K562 (cell line): ENCODE measurements at regions not wholly inside any gene's neighbourhood (a gene's known extent, or its start where the extent isn't known, plus 50 kb on each side); places are given as distances from the start of the nearest gene placed in this dataset.

ENCODE experiments used
- ATAC-seq: fragments of 200-7000 bp; cut with Tn5 transposase; 3 replicates; pipeline ENCODE4 v1.9.1; 2020; ENCODE audit warnings: moderate library complexity
- BruUV-seq: library from RNA; stranded (reverse); fragments of 400-500 nt; replicated peaks from 2 replicates; lab custom pipeline; 2021; lab: Mats Ljungman, UMichigan
- CTCF ChIA-PET: fragments of 300-600 bp; formaldehyde crosslinking; extraction: SDS; loops from one replicate; lab custom pipeline; 2021; ENCODE audit warnings: low intra/inter-chr PET ratio; lab: Yijun Ruan, JAX
- POLR2A ChIA-PET: fragments of 300-600, 350-650 bp; sonication (Branson Sonifier 250); formaldehyde crosslinking; extraction: SDS; loops from one replicate; lab custom pipeline; 2021; ENCODE audit warnings: antibody characterized with exemption, inconsistent platforms; lab: Yijun Ruan, JAX
- DNase-seq, 4 experiments: peaks; one replicate each; pipeline versions ENCODE4 v3.0.0 to v3.0.0-alpha.2; 2011 to 2018; ENCODE audit warnings: low spot score in 3 of 4, mixed read lengths in 3 of 4; ENCODE audit errors: extremely low read depth in 1 of 4
- FAIRE-seq: peaks from 2 replicates; lab custom pipeline; 2011; peaks lifted over from hg19 to GRCh38; lab: Jason Lieb, UNC
- H2AFZ ChIP-seq: 2 replicates; pipeline ENCODE4 v1.6.0; 2011; ENCODE audit warnings: low read depth, low read length, control low read depth, inconsistent platforms
- H3K27ac ChIP-seq: fragments of 200-600 bp; 3 replicates; pipeline ENCODE4 v1.8.0; 2011; ENCODE audit warnings: low read depth, mild to moderate bottlenecking, control low read depth, inconsistent platforms, low read length, moderate library complexity, mixed read lengths; ENCODE audit errors: extremely low read depth
- H3K27me3 ChIP-seq, 2 experiments: fragments of 300-600 bp in 1 of 2; 2 replicates in 1 of 2; 3 replicates in 1 of 2; pipeline versions ENCODE4 v1.6.0 to v1.8.0; 2011; ENCODE audit warnings: inconsistent platforms in 2 of 2, low read length in 2 of 2, mild to moderate bottlenecking in 1 of 2, mixed read lengths in 1 of 2, moderate library complexity in 1 of 2; ENCODE audit not compliant: control insufficient read depth in 2 of 2, insufficient read depth in 2 of 2
- H3K36me3 ChIP-seq: fragments of 300-600 bp; 3 replicates; pipeline ENCODE4 v1.8.0; 2011; ENCODE audit warnings: mild to moderate bottlenecking, low read length, inconsistent platforms; ENCODE audit not compliant: control insufficient read depth, insufficient read depth
- H3K4me1 ChIP-seq, 2 experiments: fragments of 200-600 bp in 1 of 2; replicated peaks in 1 of 2; 2 replicates in 1 of 2; 3 replicates in 1 of 2; pipeline versions ENCODE4 v1.5.1 to v1.8.0; 2011; ENCODE audit warnings: inconsistent platforms in 2 of 2, low read length in 2 of 2, mild to moderate bottlenecking in 1 of 2, mixed read lengths in 1 of 2, moderate library complexity in 1 of 2; ENCODE audit not compliant: control insufficient read depth in 2 of 2, insufficient read depth in 2 of 2
- H3K4me2 ChIP-seq: 2 replicates; pipeline ENCODE4 v1.6.1; 2011; ENCODE audit warnings: low read length, control low read depth, inconsistent platforms, mixed read lengths; ENCODE audit not compliant: insufficient read depth
- H3K4me3 ChIP-seq: fragments of 200-600 bp; sonication (generic), shearing (Covaris generic); 2 replicates; pipeline ENCODE4 v1.5.1; 2016; ENCODE audit warnings: control low read depth, inconsistent platforms
- H3K79me2 ChIP-seq: fragments of 200-600 bp; 3 replicates; pipeline ENCODE4 v1.8.0; 2011; ENCODE audit warnings: low read length, inconsistent platforms; ENCODE audit not compliant: control insufficient read depth, insufficient read depth
- H3K9ac ChIP-seq, 2 experiments: 2 replicates each; pipeline versions ENCODE4 v1.6.0 to v1.6.1; 2011; ENCODE audit warnings: low read depth in 2 of 2, low read length in 2 of 2, control low read depth in 1 of 2, inconsistent platforms in 1 of 2, mild to moderate bottlenecking in 1 of 2, mixed read lengths in 1 of 2; ENCODE audit not compliant: insufficient read depth in 1 of 2
- H3K9me1 ChIP-seq: one replicate; pipeline ENCODE4 v1.6.0; 2011; ENCODE audit warnings: inconsistent platforms, mild to moderate bottlenecking, low read length, moderate library complexity; ENCODE audit not compliant: control insufficient read depth, insufficient read depth
- H3K9me3 ChIP-seq: replicated peaks from 2 replicates; pipeline ENCODE4 v1.5.1; 2011; ENCODE audit warnings: low read depth, low read length, inconsistent platforms; ENCODE audit not compliant: control insufficient read depth, insufficient read depth
- H4K20me1 ChIP-seq: replicated peaks from 2 replicates; pipeline ENCODE4 v1.6.1; 2011; ENCODE audit warnings: low read length, inconsistent platforms, mixed read lengths; ENCODE audit not compliant: control insufficient read depth, insufficient read depth
- CHD4 ChIP-seq: fragments of 200-600 bp; sonication (generic); IDR thresholded peaks from 3 replicates; pipeline ENCODE4 v1.6.1; 2012; ENCODE audit warnings: low read depth, mild to moderate bottlenecking, mixed read lengths, low read length, inconsistent platforms; ENCODE audit not compliant: insufficient read depth, insufficient replicate concordance, poor library complexity, severe bottlenecking
- CREB3 ChIP-seq: fragments of 450-650 bp; conservative IDR thresholded peaks from 2 replicates; pipeline ENCODE4 v1.6.1; 2016; ENCODE audit warnings: missing genetic modification characterization, low read depth, mild to moderate bottlenecking, missing compliant biosample characterization, moderate library complexity
- DLX4 ChIP-seq: fragments of 250-450 bp; sonication (Bioruptor Pico); IDR thresholded peaks from 2 replicates; pipeline ENCODE4 v1.6.1; 2021; ENCODE audit warnings: mild to moderate bottlenecking
- E2F8 ChIP-seq: fragments of 450-650 bp; IDR thresholded peaks from 2 replicates; pipeline ENCODE4 v1.7.1; 2018; ENCODE audit warnings: mild to moderate bottlenecking, low read depth; ENCODE audit not compliant: partially characterized antibody
- JUNB ChIP-seq: fragments of 450-650 bp; formaldehyde crosslinking; conservative IDR thresholded peaks from 2 replicates; pipeline ENCODE4 v1.4.0; 2020; ENCODE audit warnings: mild to moderate bottlenecking
- NCOA4 ChIP-seq: fragments of 450-650 bp; IDR thresholded peaks from 2 replicates; pipeline ENCODE4 v1.6.1; 2018; ENCODE audit warnings: mild to moderate bottlenecking; ENCODE audit not compliant: partially characterized antibody
- ZFP36 ChIP-seq: fragments of 150-350 bp; IDR thresholded peaks from 2 replicates; pipeline ENCODE4 v1.6.1; 2018; ENCODE audit warnings: low read length, low read depth; ENCODE audit not compliant: partially characterized antibody
- ZNF408 ChIP-seq: fragments of 250-450 bp; sonication (Bioruptor Pico); IDR thresholded peaks from 2 replicates; pipeline ENCODE4 v1.4.0; 2020; ENCODE audit warnings: low read depth, mild to moderate bottlenecking, moderate library complexity
- ZZZ3 ChIP-seq: fragments of 450-650 bp; IDR thresholded peaks from 2 replicates; pipeline ENCODE4 v1.6.1; 2016; ENCODE audit warnings: antibody characterized with exemption, mild to moderate bottlenecking, moderate library complexity
- in situ Hi-C: fragments of 300-500 bp; cut with MboI; formaldehyde crosslinking; loops from 4 replicates; pipeline ENCODE4 v1.15.0; 2018; ENCODE audit warnings: inconsistent platforms, mixed read lengths
- intact Hi-C: fragments of 100-400 bp; cut with micrococcal nuclease; formaldehyde crosslinking; loops from 2 replicates; pipeline ENCODE4 v1.14.2; 2022

- TF ChIP-seq E2F8 (no peak), ZFP36 (no peak), CREB3 (no peak)
These were observed 198.5 kb downstream of the INHBA start (continued) for GRCh38 chr7:41504214-41504980.

- Histone ChIP-seq H4K20me1 (no peaks in the 10 kb centered on the region), H3K27me3 (no peaks in the 10 kb centered on the region), H3K9ac (no peak overlapping the region), H3K9me3 (no peaks in the 10 kb centered on the region), H3K36me3 (no peaks in the 10 kb centered on the region), H3K4me1 (no peaks in the 10 kb centered on the region), H3K79me2 (no peaks in the 10 kb centered on the region), H3K9me1 (no peaks in the 10 kb centered on the region), H2AFZ (no peak overlapping the region), H3K27ac (no peak overlapping the region), H3K4me3 (no peak overlapping the region), H3K4me2 (no peak overlapping the region)
- ATAC-seq (no peak), DNase-seq (no peak), FAIRE-seq (no peak)
- no peak for TF ChIP-seq NCOA4
- no peak for TF ChIP-seq CHD4
- TF ChIP-seq ZNF408, result no peak
- TF ChIP-seq ZZZ3, result no peak
- no peak for TF ChIP-seq JUNB (CRISPR knock-in tag)
- TF ChIP-seq DLX4 (CRISPR knock-in tag), result no peak
- intact Hi-C loops (no loop called here), in situ Hi-C loops (no loop called here)
- POLR2A ChIA-PET, result no interaction called here
- CTCF ChIA-PET, result no interaction called here
- no TSS peak for BruUV-seq
These were observed 199.5 kb downstream of the INHBA start for GRCh38 chr7:41503438-41503837.
